GM20000 (cell line): ENCODE measurements at regions not wholly inside any gene's neighbourhood (a gene's known extent, or its start where the extent isn't known, plus 50 kb on each side); places are given as distances from the start of the nearest gene placed in this dataset.
"Not testable (repeated sequence)": the region's sequence is repeated elsewhere in the genome, so short reads cannot be mapped to it uniquely, and the experiment has no call there.

Experiments used
- DNase-seq: peaks from one replicate; pipeline ENCODE4 v3.0.0; 2012; ENCODE audit warnings: low spot score
- CTCF ChIP-seq: IDR thresholded peaks from 2 replicates; pipeline ENCODE4 v1.5.1; 2012; ENCODE audit warnings: mild to moderate bottlenecking, control low read depth; ENCODE audit errors: extremely low read depth, missing control alignments

DNA sequence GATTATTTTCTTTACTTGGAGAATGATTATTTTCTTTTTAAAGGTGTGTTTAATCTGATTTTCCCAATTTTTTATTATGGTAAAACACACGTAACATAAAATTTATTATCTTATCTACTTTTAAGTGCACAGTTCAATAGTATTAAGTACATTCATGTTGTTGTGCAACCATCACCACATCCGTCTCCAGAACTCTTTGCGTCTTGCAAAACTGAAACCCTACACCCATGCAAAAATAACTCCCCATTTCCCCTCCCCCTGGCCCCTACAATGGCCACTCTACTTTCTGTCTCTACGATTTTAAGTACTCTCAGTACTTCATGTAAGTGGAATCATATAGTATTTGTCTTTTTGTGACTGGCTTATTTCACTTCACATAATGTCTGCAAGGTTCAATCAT is 230.7 kb downstream of the SATB1 start:
- no peak for DNase-seq
- no peak for TF ChIP-seq CTCF

DNA sequence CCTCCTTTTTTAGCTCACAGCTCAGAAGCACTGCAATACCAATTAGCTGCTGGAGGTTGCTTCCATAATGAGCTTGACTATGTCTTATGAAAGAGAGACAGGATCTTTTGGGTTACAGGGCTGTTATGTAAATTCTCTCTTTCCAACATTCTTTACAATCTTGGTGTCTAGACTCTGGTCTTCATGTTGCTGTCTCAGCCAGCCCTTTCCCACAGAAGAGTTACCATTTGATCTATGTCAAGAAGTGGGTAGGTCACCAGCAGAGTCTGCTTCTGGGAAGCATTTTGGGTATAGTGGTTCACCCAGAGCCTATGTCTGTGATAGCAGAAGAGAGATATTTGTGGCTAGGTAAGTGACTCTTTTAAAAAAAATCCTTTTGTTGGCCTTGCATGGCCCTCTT is 234.5 kb downstream of the SATB1 start:
- DNase-seq: no peak
- no peak for TF ChIP-seq CTCF

GRCh38 chr3:18189282-18190050 is 235.7 kb downstream of the SATB1 start:
- DNase-seq: no peak
- TF ChIP-seq CTCF: no peak

DNA sequence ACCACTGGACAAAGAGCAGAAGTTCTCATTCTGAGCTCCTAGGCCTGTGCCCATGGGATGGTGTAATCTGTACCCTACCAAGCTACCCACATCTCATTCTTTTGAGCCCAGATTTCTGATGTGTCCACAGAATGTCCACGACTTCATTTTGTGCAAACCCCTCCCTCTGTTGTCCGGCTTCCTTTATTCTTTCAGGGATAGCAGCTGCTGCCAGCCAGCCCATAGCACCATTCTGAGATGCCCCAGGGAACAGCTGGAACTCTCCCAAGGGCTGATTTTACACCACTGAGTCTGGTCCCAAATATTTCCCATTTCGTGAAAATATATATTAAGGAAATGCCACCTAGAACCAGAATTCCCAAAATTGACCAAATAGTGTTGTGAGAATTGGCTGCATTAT is 236.6 kb downstream of the SATB1 start:
- no peak for DNase-seq
- no peak for TF ChIP-seq CTCF

GRCh38 chr3:18185624-18186023 is 239.5 kb downstream of the SATB1 start:
- DNase-seq: no peak
- no peak for TF ChIP-seq CTCF

- DNase-seq: not testable (repeated sequence)
Measured at GRCh38 chr3:18182923-18183322, 242.2 kb downstream of the SATB1 start.

DNA sequence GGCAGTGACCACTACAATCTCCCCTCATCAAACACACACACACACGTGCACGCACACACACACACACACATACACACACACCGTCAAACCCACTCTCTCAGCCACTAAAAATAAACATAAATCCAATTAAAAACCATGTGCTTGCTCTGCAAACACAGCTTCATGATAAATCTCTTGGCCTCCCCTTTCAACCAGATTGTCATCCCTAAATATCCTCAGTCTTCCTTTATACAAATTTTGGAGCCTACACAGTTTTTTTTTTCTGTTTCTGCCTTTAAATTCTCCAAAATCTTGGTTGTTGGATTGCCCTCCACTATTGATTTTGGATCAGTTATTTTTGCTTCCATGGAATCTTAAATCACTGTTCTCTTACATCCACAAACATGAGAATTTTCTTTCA is 245.6 kb downstream of the SATB1 start:
- no peak for TF ChIP-seq CTCF
- no peak for DNase-seq

DNA sequence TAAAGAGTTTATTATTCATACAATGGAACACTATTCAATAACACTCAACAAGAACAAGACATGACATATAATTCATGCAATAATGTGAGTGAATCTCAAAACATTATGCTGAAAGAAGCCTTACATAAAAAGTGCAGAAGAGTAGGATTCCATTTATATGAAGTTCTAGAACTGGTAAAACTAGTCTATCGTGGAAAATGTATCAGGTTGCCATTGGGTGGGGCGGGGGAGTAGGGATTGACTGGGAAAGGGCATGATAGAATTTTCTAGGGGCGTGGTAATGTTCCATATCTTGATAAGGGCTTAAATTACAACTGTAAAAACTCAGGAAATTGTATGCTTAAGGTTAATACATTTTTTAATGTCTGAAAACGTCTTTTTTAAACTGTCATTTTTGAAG is 247.9 kb downstream of the SATB1 start:
- no peak for DNase-seq
- no peak for TF ChIP-seq CTCF

DNA sequence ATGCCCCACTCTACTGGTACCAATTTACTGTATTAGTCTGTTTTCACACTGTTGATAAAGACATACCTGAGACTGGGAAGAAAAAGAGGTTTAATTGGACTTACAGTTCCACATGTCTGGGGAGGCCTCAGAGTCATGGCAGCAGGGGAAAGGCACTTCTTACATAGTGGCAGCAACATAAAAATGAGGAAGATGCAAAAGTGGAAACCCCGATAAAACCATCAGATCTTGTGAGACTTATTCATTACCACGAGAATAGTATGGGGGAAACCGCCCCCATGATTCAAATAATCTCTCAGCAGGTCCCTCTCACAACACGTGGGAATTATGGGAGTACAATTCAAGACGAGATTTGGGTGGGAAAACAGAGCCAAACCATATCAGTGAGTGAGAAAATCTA is 251.2 kb downstream of the SATB1 start:
- not testable (repeated sequence) for DNase-seq
